ENCODE measurements at regions not wholly inside any gene's neighbourhood (a gene's known extent, or its start where the extent isn't known, plus 50 kb on each side); places are given as distances from the start of the nearest gene placed in this dataset.
A peak's percentile ranks its signal among the peaks of the same experiment; 100 is the strongest.

DNA sequence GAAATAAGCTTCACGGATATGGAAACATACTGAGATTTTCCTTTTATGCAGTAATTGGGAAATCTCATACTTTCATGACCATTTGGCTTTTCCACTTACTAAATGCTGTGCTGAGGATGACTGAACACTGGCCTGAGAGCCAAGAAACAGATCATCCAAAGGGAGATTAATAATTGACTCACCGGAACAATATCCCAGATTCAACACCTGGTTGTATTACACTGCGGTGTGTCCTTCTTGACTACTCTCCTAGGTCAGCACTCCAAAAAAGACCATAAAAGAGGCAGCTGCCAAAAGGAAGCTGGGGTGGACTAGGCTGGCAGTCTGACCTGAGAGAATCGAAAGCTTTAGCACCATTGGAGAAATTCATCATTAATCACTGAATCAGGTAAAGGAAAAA lies 469.1 kb downstream of the CBLN2 start:
- no peak for DNase-seq (ENCODE audit: low read depth)

GRCh38 chr18:72063001-72063400 lies 481.1 kb downstream of the CBLN2 start:
- no peak for DNase-seq (ENCODE audit: low read depth)

DNA sequence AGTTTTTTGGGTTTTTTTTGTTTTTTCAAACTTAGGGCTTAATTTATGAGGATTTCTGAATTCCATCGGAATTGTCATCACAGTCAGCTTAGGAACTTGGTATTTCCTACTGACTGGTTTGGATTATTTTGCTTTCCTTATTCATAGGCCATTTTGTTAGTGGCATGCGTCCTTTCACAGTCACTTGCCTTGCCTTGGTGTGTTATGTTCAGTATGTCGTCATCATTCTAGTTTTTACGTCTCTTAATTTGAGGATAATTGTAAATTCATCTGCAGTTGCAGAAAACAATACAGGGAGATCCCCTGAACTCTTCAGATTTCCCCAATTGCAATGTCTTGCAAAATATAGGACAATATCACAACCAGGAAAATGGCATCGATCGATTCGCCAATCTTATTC lies 485.3 kb downstream of the CBLN2 start:
- DNase-seq (ENCODE audit: low read depth), result no peak

GRCh38 chr18:72056171-72056570 lies 488.0 kb downstream of the CBLN2 start:
- no peak for DNase-seq (ENCODE audit: low read depth)

DNA sequence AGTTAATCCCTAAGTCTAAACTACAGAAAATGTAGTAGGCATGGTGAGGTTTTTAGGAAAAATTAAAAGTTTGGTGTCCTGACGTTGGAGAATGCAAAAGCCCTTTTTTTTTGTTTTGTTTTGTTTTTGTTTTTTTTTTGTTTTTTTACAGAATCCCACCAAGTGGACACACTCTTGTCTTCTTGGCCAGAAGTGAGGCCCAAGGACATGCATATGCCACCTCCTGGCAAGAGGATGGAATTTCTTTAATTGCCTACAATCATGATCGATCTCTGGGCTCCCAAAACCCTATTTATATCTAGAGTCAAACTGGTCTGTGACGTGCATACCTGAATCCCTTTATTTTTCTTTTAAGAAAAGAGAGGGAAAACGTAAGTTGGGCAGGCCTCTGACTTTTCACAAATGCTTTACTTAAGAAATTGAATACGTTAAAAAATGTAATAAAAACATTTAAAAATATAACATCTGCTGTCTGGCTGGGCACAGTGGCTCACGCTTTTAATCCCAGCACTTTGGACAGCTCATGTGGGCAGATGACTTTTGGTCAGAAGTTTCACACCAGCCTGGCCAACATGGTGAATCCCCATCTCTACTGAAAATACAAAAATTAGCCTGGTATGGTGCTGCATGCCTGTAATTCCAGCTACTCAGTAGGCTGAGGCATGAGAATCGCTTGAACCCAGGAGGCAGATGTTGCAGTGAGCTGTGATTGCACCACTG lies 502.7 kb downstream of the CBLN2 start:
- DNase-seq (ENCODE audit: low read depth), result no peak

DNA sequence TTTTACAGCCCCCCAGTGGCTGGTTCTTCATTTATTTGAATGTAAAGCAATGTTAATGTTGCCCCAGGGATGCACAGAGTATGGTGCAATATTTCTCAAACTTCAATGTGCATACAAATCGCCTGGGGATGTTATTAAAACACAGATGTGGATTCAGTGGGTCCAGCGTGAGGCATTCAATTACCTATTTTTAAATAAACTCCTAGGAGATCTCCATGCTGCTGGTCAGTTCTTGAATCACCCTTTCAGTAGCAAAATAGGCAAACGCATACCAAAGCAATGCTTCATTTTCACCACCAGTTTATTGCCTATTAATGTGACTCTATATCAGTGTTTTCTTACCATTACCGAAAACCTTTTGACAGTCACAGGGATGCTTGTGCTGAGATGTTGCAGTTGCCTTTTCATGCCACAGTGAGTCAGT lies 530.7 kb downstream of the CBLN2 start:
- peak; percentile 16 for DNase-seq (ENCODE audit: low read depth)

- DNase-seq (ENCODE audit: low read depth), result no peak
These were observed 545.5 kb downstream of the CBLN2 start for GRCh38 chr18:71998547-71999097.

DNA sequence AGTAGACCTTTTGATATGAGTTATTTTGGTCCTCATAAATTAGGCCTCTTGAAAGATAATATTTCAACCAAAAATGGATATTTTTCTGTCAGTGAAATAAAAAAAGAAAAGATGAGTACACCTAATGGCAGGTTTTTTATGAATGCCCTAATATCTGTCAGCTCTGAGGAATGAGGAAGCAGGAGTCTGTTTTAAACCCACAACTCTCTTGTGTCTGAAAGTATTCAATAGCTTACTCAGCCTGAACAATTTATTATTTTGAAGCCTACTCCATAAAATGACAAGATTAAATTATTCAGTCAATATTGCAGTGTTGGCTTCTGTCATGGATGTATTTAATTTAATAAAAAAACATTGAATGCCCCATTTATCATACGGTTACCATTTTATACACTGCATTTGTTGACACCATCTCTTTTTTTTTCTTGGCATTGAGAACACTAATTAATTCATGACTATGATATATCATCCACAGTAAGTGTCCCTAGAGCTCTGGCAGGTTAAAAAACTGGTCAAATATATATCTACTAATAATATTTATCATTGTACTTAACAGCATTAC lies 548.2 kb downstream of the CBLN2 start:
- DNase-seq (ENCODE audit: low read depth), result no peak

DNA sequence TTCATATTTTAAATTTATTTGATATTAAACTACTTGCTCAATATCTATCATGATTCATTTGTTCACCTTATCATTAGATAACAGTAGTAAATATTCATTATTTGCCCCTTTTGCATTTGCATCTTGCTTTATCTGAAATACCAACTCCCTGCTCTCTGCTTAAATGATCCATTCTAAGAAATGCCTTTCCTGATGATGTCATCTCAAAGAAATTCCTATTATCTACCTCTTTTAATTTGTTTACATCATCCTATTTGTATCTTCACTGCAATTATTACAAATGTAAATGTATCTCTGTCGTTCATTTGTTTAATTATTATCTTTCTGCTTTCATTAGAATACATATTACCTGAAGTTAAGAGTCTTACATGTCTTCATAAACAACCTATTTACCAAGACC lies 549.9 kb downstream of the CBLN2 start:
- DNase-seq (ENCODE audit: low read depth), result no peak

DNA sequence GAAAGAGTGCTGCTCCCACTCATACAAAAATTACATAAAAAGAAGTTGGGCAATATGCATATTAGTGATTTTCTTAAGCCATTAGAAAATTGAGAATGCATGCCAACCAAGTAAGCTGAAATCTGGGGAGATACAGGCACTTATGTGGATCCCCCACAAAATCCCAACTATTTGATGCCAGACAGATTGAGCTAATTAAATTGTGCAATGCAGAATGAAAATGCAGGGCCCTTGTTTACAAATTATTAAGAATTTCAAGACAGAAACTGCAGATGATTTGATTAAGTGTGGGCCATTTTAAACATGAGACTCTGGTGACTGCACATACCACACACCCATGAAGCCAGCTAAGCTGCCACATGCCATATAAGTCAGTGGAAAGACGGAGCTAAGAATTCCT lies 554.5 kb downstream of the CBLN2 start:
- no peak for DNase-seq (ENCODE audit: low read depth)

- DNase-seq (ENCODE audit: low read depth), result no peak
These were observed 557.6 kb downstream of the CBLN2 start for GRCh38 chr18:71986351-71987050.

GRCh38 chr18:71976744-71977143 lies 567.4 kb downstream of the CBLN2 start:
- no peak for DNase-seq (ENCODE audit: low read depth)

DNA sequence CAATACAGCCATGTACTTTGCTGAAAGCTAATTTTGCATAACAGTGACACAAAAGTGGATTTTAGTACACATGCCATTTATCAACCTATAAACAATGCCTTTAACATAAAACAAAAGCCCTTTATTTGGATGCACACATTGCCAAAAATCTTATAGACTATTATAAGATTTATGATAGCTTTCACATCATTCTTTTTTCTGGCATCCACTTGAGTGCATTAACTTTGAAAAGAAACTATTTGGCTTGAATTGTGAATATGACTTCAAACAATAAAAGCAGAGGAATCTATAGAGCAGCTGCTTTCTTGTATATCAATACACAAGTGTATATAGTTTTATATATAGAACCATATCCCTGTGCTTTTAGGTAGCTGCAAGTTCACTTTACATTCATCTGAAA lies 577.4 kb downstream of the CBLN2 start:
- no peak for DNase-seq (ENCODE audit: low read depth)

DNA sequence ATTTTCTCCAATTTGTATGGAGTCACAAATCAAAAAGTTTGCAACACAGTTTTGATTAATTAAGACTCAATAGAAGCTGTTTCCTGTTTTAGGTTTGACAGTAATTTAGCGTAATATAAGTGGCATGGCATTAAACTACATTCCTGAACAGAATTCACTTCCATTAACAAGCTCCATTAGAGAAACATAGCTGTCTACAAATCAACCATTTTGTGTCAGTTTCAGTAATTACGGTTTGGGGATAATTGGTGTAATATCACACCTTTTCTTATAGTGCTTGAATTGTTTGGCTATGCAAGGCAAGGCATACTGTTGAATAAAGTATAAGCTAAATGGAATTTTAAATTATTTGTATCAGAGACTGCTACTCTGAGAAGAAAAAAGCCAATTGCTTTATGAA lies 585.5 kb downstream of the CBLN2 start:
- DNase-seq (ENCODE audit: low read depth), result no peak

DNA sequence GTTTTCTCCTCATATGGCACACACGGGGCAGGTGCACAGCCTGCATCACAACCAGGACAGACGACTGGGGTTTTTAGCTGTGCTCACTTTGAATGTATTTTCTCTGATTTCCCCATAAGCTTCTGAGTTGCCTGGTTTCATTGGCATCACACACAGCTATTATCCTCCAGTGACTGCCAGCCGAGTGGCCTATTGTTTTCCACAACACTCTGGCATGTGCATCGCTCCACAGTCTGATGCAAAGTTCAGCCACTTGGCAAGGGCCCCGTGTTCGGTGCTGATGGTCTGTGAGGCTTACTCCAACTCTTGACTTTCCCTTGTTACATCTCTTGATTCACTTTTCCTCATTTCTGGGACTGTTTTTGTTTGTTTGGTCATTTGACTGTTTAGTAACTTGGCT lies 593.1 kb downstream of the CBLN2 start:
- no peak for DNase-seq (ENCODE audit: low read depth)

- DNase-seq (ENCODE audit: low read depth), result no peak
These were observed 601.7 kb downstream of the CBLN2 start for GRCh38 chr18:71942433-71942832.

DNA sequence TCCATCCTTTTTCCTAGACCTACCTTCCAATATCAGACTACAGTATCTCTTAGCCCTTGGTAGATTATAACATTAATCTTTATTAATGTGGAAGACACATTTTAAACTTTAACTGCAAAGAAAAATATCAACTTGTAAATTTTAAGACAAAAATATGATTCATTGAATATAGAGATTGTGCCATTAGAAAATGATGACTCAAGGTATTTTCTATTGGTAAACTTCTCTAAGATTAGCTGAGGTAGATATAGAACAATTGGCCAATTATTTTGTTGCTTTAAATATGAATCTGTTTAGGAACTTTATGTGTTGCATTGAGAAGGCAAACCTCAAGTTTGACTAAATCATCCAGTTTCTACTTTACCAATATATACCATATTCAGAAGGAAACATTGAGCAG lies 604.7 kb downstream of the CBLN2 start:
- no peak for DNase-seq (ENCODE audit: low read depth)

- no peak for DNase-seq (ENCODE audit: low read depth)
These were observed 607.4 kb downstream of the CBLN2 start for GRCh38 chr18:71936744-71937143.

- DNase-seq (ENCODE audit: low read depth), result no peak
These were observed 624.9 kb downstream of the CBLN2 start for GRCh38 chr18:71919211-71919610.

GRCh38 chr18:71913641-71914040 lies 630.5 kb downstream of the CBLN2 start:
- no peak for DNase-seq (ENCODE audit: low read depth)

DNA sequence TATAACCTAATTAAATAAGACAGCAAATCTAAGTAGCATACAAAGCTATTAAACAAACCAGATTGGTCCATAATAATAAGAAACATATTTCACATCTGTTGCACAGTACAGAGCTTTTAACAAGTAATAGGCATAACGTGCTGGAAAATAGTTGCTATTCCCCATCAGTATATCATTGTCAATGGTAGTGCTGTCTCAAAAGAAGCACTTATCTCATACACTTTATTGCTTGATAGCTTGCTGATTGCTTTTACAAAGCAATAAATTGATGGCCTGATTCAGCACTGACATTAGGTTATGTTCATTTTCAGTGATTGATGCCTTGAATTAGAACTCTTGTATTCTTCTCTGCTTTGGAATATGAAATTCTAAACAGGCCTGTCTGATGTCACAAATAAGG lies 641.7 kb downstream of the CBLN2 start:
- DNase-seq (ENCODE audit: low read depth), result no peak

GRCh38 chr18:71899707-71900472 lies 644.3 kb downstream of the CBLN2 start:
- DNase-seq (ENCODE audit: low read depth), result no peak
